NB4 (cell line): ENCODE measurements at regions not wholly inside any gene's neighbourhood (a gene's known extent, or its start where the extent isn't known, plus 50 kb on each side); places are given as distances from the start of the nearest gene placed in this dataset.

Source experiments
- POLR2A ChIP-seq: IDR thresholded peaks from 2 replicates; pipeline ENCODE4 v1.6.1; 2011; ENCODE audit warnings: mild to moderate bottlenecking; ENCODE audit not compliant: insufficient read length; ENCODE audit errors: extremely low read depth
- TF ChIP-seq, protein P1 (sequence below): IDR thresholded peaks from one replicate; pipeline ENCODE4 v1.5.1; 2012; ENCODE audit warnings: low read depth, low read length
- TF ChIP-seq, protein P2 (sequence below): IDR thresholded peaks from 2 replicates; pipeline ENCODE4 v1.6.1; 2011; ENCODE audit warnings: low read depth, low read length

DNA sequence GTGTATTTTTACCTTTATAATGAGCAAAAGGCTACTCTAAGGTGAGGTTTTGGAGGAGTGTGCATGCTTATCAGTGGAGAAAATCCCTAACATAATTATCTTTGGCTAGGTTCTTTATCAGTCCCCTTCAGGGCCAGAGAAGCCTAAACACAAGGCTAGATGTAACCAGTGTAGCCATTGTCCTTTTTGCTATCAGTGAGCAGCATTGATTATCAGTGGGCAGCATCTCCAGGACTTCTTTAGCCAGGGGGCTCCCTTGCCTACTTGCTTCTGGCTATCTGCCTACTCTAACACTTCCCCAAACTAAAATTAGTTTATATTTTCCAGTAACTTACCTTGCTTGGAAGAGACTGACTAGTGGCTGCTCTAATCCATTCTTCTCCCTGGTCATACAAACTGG is 595.6 kb downstream of the TRAM1L1 start:
- no peak for TF ChIP-seq POLR2A
- TF ChIP-seq, protein P1, sequence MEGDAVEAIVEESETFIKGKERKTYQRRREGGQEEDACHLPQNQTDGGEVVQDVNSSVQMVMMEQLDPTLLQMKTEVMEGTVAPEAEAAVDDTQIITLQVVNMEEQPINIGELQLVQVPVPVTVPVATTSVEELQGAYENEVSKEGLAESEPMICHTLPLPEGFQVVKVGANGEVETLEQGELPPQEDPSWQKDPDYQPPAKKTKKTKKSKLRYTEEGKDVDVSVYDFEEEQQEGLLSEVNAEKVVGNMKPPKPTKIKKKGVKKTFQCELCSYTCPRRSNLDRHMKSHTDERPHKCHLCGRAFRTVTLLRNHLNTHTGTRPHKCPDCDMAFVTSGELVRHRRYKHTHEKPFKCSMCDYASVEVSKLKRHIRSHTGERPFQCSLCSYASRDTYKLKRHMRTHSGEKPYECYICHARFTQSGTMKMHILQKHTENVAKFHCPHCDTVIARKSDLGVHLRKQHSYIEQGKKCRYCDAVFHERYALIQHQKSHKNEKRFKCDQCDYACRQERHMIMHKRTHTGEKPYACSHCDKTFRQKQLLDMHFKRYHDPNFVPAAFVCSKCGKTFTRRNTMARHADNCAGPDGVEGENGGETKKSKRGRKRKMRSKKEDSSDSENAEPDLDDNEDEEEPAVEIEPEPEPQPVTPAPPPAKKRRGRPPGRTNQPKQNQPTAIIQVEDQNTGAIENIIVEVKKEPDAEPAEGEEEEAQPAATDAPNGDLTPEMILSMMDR, result no peak
- TF ChIP-seq, protein P2, sequence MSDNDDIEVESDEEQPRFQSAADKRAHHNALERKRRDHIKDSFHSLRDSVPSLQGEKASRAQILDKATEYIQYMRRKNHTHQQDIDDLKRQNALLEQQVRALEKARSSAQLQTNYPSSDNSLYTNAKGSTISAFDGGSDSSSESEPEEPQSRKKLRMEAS, result no peak
